Neutrophil (primary cell): ENCODE measurements at regions not wholly inside any gene's neighbourhood (a gene's known extent, or its start where the extent isn't known, plus 50 kb on each side); places are given as distances from the start of the nearest gene placed in this dataset.

Experiments
- H3K27ac ChIP-seq: fragments of 200-600 bp; sonication (generic); 2 replicates; pipeline ENCODE4 v1.5.1; 2016; ENCODE audit warnings: mild to moderate bottlenecking, moderate library complexity
- H3K27me3 ChIP-seq: fragments of 200-600 bp; sonication (generic); 2 replicates; pipeline ENCODE4 v1.6.0; 2016; ENCODE audit warnings: mild to moderate bottlenecking
- H3K36me3 ChIP-seq: fragments of 200-600 bp; sonication (generic); 2 replicates; pipeline ENCODE4 v1.5.1; 2017
- H3K4me1 ChIP-seq, 2 experiments: fragments of 200-600 bp in 1 of 2; sonication (generic) in 1 of 2; 1 replicate in 1 of 2; 2 replicates in 1 of 2; pipeline versions ENCODE4 v1.5.1 to v1.6.1; 2013 to 2016; ENCODE audit warnings: low read depth in 1 of 2, low read length in 1 of 2, mild to moderate bottlenecking in 1 of 2, moderate library complexity in 1 of 2; ENCODE audit not compliant: control insufficient read depth in 1 of 2, insufficient read depth in 1 of 2
- H3K4me3 ChIP-seq, 2 experiments: fragments of 200-600 bp in 1 of 2; sonication (generic) in 1 of 2; 1 replicate in 1 of 2; 2 replicates in 1 of 2; pipeline ENCODE4 v1.5.1; 2013 to 2016; ENCODE audit warnings: low read depth in 1 of 2, low read length in 1 of 2, mild to moderate bottlenecking in 1 of 2, moderate library complexity in 1 of 2
- H3K9me3 ChIP-seq: fragments of 200-600 bp; sonication (generic); 2 replicates; pipeline ENCODE4 v1.5.1; 2016
- CTCF ChIP-seq: fragments of 200-600 bp; sonication (generic); IDR thresholded peaks from 2 replicates; pipeline ENCODE4 v1.5.1; 2016; ENCODE audit warnings: antibody characterized with exemption

DNA sequence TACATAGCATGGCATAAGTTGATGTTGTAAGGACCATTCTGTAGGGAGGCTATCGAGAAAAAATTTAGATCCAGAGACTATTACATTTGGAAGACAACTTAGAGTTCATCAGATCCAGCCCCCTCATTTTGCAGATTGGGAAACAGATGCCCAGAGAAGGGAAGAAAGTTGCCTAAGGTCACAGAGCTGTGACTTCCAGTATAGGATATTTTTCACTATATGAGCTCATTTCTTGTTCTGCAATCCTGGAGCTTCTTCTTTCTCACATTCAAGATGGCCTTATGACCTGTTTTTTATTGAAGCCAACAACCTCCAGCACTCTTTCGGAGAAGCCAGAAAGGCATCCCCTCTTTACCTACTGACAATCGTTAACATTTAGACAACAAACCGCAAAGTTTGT, 421.8 kb upstream of the PLXNA2 start:
- Histone ChIP-seq H3K27me3 (no peaks in the 10 kb centered on the region), H3K9me3 (no peaks in the 10 kb centered on the region), H3K27ac (no peak overlapping the region), H3K4me3 (no peak overlapping the region), H3K4me1 (no peaks in the 10 kb centered on the region), H3K36me3 (no peaks in the 10 kb centered on the region)
- TF ChIP-seq CTCF = no peak

GRCh38 chr1:208668991-208669390, 424.8 kb upstream of the PLXNA2 start:
- Histone ChIP-seq H3K4me1 (no peaks in the 10 kb centered on the region), H3K27ac (no peak overlapping the region), H3K36me3 (no peaks in the 10 kb centered on the region), H3K9me3 (no peaks in the 10 kb centered on the region), H3K27me3 (no peaks in the 10 kb centered on the region), H3K4me3 (no peak overlapping the region)
- TF ChIP-seq CTCF = no peak

DNA sequence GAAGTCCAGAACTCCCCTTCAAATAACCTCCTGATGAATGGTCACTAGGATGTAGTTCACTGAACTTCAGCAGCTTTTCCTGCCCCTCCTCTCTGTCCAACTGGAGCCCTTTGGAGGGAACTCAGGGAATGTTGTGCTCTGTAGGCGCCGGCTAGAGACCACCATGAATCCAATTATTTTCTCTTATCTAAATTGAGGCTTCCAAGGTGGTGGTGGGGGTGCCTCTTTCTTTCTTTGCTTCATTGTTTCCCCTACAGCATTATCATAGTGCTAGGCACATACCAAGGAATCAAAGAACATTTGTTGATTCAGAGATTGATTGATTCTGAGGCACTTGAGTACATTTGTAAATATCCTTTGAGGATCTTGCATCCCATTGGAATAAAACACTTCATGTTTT, 426.6 kb upstream of the PLXNA2 start:
- Histone ChIP-seq H3K4me1 (no peaks in the 10 kb centered on the region), H3K9me3 (no peaks in the 10 kb centered on the region), H3K4me3 (no peak overlapping the region), H3K36me3 (no peaks in the 10 kb centered on the region), H3K27ac (no peak overlapping the region), H3K27me3 (no peaks in the 10 kb centered on the region)
- no peak for TF ChIP-seq CTCF

GRCh38 chr1:208681878-208682663, 437.9 kb upstream of the PLXNA2 start:
- Histone ChIP-seq H3K36me3 (no peaks in the 10 kb centered on the region), H3K27me3 (no peaks in the 10 kb centered on the region)

GRCh38 chr1:208682664-208683013, 438.5 kb upstream of the PLXNA2 start:
- H3K27me3 ChIP-seq = no peaks in the 10 kb centered on the region
- no peaks in the 10 kb centered on the region for H3K36me3 ChIP-seq
- no peak for TF ChIP-seq CTCF
- H3K9me3 ChIP-seq = no peaks in the 10 kb centered on the region
- H3K27ac ChIP-seq = no peak overlapping the region
- no peaks in the 10 kb centered on the region for H3K4me1 ChIP-seq
- no peak overlapping the region for H3K4me3 ChIP-seq

More at GRCh38 chr1:208681878-208682663, 437.9 kb upstream of the PLXNA2 start:
- Histone ChIP-seq H3K9me3 (no peaks in the 10 kb centered on the region), H3K4me3 (no peak overlapping the region), H3K4me1 (no peaks in the 10 kb centered on the region), H3K27ac (no peak overlapping the region)
- no peak for TF ChIP-seq CTCF
